SU-DHL-6 (cell line): ENCODE measurements at regions not wholly inside any gene's neighbourhood (a gene's known extent, or its start where the extent isn't known, plus 50 kb on each side); places are given as distances from the start of the nearest gene placed in this dataset.

Source experiments
- CTCF ChIP-seq: fragments of 200-600 bp; sonication (generic); IDR thresholded peaks from one replicate; pipeline ENCODE4 v1.5.1; 2017; ENCODE audit warnings: antibody characterized with exemption, mild to moderate bottlenecking, low read length, moderate library complexity; ENCODE audit not compliant: insufficient read depth, poor library complexity, severe bottlenecking
- EZH2phosphoT487 ChIP-seq: fragments of 200-600 bp; sonication (generic), shearing (Covaris generic); conservative IDR thresholded peaks from 2 replicates; pipeline ENCODE4 v1.6.1; 2018; ENCODE audit warnings: mild to moderate bottlenecking, antibody characterized with exemption, low read length, moderate library complexity, mixed read lengths

GRCh38 chr4:14465057-14465456 is 537.2 kb upstream of the CPEB2 start:
- TF ChIP-seq CTCF (no peak), EZH2phosphoT487 (no peak)
